ENCODE measurements at regions not wholly inside any gene's neighbourhood (a gene's known extent, or its start where the extent isn't known, plus 50 kb on each side); places are given as distances from the start of the nearest gene placed in this dataset.
A peak's percentile ranks its signal among the peaks of the same experiment; 100 is the strongest.

DNA sequence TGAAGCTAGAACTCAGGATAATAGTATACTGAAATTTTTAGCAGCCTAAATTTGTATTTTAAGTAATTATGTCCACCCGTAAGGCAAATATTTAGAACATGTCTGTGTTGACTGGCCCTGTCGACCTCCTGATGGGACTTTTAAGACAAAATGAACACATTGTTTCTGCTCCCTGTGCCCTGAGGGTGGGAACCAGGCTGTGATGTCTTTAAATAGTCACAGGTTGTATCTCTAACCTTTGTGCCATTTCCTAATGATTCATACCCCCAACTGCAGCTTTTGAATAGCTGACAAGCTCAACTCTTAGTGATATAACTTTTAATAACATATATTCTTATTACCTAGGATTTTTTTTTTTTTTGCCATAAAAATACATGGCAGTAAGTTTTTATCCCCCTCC, 494.9 kb upstream of the AKR1E2 start:
- no peaks in the 10 kb centered on the region for H3K27me3 ChIP-seq (ENCODE audit: low read depth)
- peak overlapping the region; percentile 13 for H3K27ac ChIP-seq (replicated peaks)
- H3K9me3 ChIP-seq (replicated peaks) = peaks cover 10% of the 10 kb centered on the region
- TF ChIP-seq, protein P1, sequence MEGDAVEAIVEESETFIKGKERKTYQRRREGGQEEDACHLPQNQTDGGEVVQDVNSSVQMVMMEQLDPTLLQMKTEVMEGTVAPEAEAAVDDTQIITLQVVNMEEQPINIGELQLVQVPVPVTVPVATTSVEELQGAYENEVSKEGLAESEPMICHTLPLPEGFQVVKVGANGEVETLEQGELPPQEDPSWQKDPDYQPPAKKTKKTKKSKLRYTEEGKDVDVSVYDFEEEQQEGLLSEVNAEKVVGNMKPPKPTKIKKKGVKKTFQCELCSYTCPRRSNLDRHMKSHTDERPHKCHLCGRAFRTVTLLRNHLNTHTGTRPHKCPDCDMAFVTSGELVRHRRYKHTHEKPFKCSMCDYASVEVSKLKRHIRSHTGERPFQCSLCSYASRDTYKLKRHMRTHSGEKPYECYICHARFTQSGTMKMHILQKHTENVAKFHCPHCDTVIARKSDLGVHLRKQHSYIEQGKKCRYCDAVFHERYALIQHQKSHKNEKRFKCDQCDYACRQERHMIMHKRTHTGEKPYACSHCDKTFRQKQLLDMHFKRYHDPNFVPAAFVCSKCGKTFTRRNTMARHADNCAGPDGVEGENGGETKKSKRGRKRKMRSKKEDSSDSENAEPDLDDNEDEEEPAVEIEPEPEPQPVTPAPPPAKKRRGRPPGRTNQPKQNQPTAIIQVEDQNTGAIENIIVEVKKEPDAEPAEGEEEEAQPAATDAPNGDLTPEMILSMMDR (IDR thresholded peaks at IDR 0.05; ENCODE audit: borderline replicate concordance) = no peak
- intact Hi-C loops (cut with micrococcal nuclease) = no loop called here
- H3K4me3 ChIP-seq = no peak overlapping the region
- DNase-seq = no peak
- H3K4me1 ChIP-seq = peaks cover 5% of the 10 kb centered on the region
- H3K36me3 ChIP-seq = no peaks in the 10 kb centered on the region

DNA sequence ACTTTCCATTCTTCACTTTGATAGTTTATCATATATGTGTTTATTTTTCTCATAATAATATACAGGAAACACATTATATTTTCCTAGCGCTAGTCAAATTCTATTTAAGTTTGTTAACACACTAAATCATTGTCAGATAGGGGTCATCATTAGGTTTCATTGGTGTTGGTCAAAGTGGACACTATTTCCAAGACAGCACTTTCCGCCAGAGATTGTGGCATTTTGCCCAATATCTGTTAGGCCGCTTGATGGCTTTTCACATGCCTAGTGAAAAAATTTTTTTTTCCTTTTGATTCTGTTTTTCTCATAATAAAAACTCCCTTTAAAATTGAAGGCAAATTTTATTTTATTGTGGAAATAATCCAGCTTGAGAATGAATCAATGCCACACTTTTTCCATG, 495.4 kb upstream of the AKR1E2 start:
- Histone ChIP-seq H3K27ac (replicated peaks) (peak overlapping the region; percentile 13), H3K27me3 (ENCODE audit: low read depth) (no peaks in the 10 kb centered on the region), H3K4me1 (peaks cover 5% of the 10 kb centered on the region), H3K4me3 (no peak overlapping the region), H3K36me3 (no peaks in the 10 kb centered on the region), H3K9me3 (replicated peaks) (peaks cover 10% of the 10 kb centered on the region)
- TF ChIP-seq, protein P1 (IDR thresholded peaks at IDR 0.05; ENCODE audit: borderline replicate concordance) = no peak
- intact Hi-C loops (cut with micrococcal nuclease) = no loop called here
- DNase-seq = no peak

DNA sequence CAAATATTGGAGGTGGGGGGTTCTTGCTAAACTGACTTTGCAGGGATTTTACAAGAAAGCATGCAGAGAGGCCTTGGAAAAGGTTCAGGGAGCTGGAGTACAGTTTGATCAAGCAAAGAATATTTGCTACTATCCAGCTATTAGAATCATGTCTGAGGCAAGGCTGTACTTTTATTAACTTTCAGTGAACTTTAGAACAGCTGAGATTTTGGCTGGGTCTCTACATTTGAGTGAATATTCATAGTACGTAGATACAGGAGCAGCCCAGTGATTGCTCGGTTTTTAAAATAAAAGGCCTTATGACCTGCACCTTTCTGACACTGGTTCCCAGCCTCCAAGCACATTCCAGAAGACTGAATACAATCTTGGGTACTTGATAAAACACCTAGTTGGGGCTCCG, 496.8 kb upstream of the AKR1E2 start:
- Histone ChIP-seq H3K27ac (replicated peaks) (peak overlapping the region; percentile 14), H3K4me1 (peaks cover 5% of the 10 kb centered on the region), H3K36me3 (no peaks in the 10 kb centered on the region), H3K27me3 (ENCODE audit: low read depth) (no peaks in the 10 kb centered on the region), H3K9me3 (replicated peaks) (peaks cover 10% of the 10 kb centered on the region), H3K4me3 (no peak overlapping the region)
- intact Hi-C loops (cut with micrococcal nuclease) = no loop called here
- TF ChIP-seq, protein P1 (IDR thresholded peaks at IDR 0.05; ENCODE audit: borderline replicate concordance) = no peak
- no peak for DNase-seq

DNA sequence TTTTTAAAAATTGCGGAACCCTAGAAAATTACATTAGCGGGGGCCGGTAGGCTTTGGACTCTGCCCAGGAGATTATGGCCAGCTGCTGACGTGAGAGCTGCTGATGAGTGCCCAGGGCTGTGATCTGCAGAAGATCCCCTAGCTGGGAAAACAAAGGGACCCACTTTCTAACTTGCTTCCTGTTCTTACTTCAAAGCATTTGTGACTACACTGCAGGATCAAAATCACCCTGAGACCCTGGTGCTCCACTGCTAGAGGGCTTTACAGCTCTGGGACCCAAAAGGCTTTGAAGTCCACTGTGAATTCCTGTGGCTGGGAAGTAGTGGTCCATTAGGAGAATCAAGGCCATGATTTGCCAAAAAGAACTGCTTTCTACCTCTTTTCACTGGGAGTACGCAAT, 499.4 kb upstream of the AKR1E2 start:
- Histone ChIP-seq H3K27me3 (ENCODE audit: low read depth) (no peaks in the 10 kb centered on the region), H3K4me1 (peaks cover 5% of the 10 kb centered on the region), H3K4me3 (no peak overlapping the region), H3K27ac (replicated peaks) (no peak overlapping the region), H3K9me3 (replicated peaks) (no peaks in the 10 kb centered on the region), H3K36me3 (no peaks in the 10 kb centered on the region)
- no peak for DNase-seq
- TF ChIP-seq, protein P1 (IDR thresholded peaks at IDR 0.05; ENCODE audit: borderline replicate concordance) = no peak
- intact Hi-C loops (cut with micrococcal nuclease) = no loop called here

DNA sequence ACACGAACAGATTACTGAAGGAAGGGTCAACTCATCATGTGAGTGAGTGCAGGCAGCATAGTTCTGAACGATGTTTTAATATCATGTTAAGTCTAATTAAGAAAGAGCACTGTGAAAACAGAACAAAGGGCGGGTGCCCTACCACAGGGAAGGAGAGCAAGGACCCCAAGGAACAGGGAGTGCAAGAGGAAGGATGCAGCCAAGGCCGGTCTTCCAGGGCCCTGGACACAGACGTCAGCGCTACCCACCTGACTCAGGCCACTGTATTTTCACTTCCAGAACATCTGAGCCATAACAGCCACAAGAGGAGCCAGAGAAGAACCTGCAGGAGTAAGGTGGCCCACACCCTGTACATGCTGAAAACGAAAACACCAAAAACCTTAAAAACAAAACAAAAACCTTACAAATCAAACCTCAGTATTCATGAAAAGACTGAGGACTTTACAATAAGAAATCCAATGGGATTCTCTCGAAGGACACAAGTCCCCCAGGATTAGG, 506.1 kb upstream of the AKR1E2 start:
- H3K27me3 ChIP-seq (ENCODE audit: low read depth) = no peaks in the 10 kb centered on the region
- no peak overlapping the region for H3K27ac ChIP-seq (replicated peaks)
- DNase-seq = no peak
- no peaks in the 10 kb centered on the region for H3K36me3 ChIP-seq
- TF ChIP-seq, protein P1 (IDR thresholded peaks at IDR 0.05; ENCODE audit: borderline replicate concordance) = no peak
- intact Hi-C loops (cut with micrococcal nuclease) = no loop called here
- H3K9me3 ChIP-seq (replicated peaks) = no peaks in the 10 kb centered on the region
- H3K4me3 ChIP-seq = no peak overlapping the region
- H3K4me1 ChIP-seq = peaks cover 12% of the 10 kb centered on the region

Measured in left ventricle myocardium inferior (tissue), 1 donor.